K562 (cell line): ENCODE measurements at regions not wholly inside any gene's neighbourhood (a gene's known extent, or its start where the extent isn't known, plus 50 kb on each side); places are given as distances from the start of the nearest gene placed in this dataset.

ENCODE experiments used
- ARID4B ChIP-seq: sonication (generic); formaldehyde crosslinking; IDR thresholded peaks from 2 replicates; pipeline ENCODE4 v1.8.0; 2022; ENCODE audit warnings: mild to moderate bottlenecking, missing genetic modification reagents
- CBFB ChIP-seq: sonication (generic); formaldehyde crosslinking; IDR thresholded peaks from 2 replicates; pipeline ENCODE4 v1.4.0; 2020; ENCODE audit warnings: mild to moderate bottlenecking, missing genetic modification reagents
- CEBPZ ChIP-seq: fragments of 150-350 bp; IDR thresholded peaks from 2 replicates; pipeline ENCODE4 v1.6.1; 2014; ENCODE audit warnings: low read depth, mild to moderate bottlenecking, low read length, borderline replicate concordance
- CTCF ChIP-seq, 3 experiments: IDR thresholded peaks in 2 of 3; conservative IDR thresholded peaks in 1 of 3; 2 replicates each; pipeline ENCODE4 v1.5.1; 2011 to 2012; ENCODE audit warnings: low read length in 3 of 3, mild to moderate bottlenecking in 3 of 3, control low read depth in 2 of 3, improper control_type of control experiment in 1 of 3, inconsistent platforms in 1 of 3, low read depth in 1 of 3, mixed read lengths in 1 of 3, moderate library complexity in 1 of 3; ENCODE audit not compliant: insufficient read depth in 2 of 3
- EP300 ChIP-seq: IDR thresholded peaks from 2 replicates; pipeline ENCODE4 v1.6.1; 2012; ENCODE audit warnings: low read length, improper control_type of control experiment
- NCOA1 ChIP-seq: fragments of 450-650 bp; IDR thresholded peaks from 2 replicates; pipeline ENCODE4 v1.6.1; 2016; ENCODE audit warnings: low read depth
- NFE2L1 ChIP-seq: fragments of 450-650 bp; IDR thresholded peaks from 2 replicates; pipeline ENCODE4 v1.6.1; 2016; ENCODE audit warnings: missing genetic modification characterization, low read depth, mild to moderate bottlenecking, missing compliant biosample characterization, moderate library complexity, borderline replicate concordance
- POLR2G ChIP-seq: fragments of 200-400 bp; formaldehyde crosslinking; IDR thresholded peaks from 2 replicates; pipeline ENCODE4 v1.6.1; 2017; ENCODE audit warnings: low read depth, mild to moderate bottlenecking, antibody characterized with exemption, low read length, moderate library complexity
- ZNF384 ChIP-seq: IDR thresholded peaks from 2 replicates; pipeline ENCODE4 v1.6.1; 2012; ENCODE audit warnings: low read depth, low read length, improper control_type of control experiment
- ZNF830 ChIP-seq: fragments of 250-450 bp; sonication (Bioruptor Pico); IDR thresholded peaks from 2 replicates; pipeline ENCODE4 v1.5.0; 2021; ENCODE audit warnings: mild to moderate bottlenecking

- no peak for TF ChIP-seq NFE2L1 (tag)
- no peak for TF ChIP-seq CEBPZ
- no peak for TF ChIP-seq NCOA1
- no peak for TF ChIP-seq EP300
- no peak for TF ChIP-seq CTCF (IDR thresholded peaks at IDR 0.05 in 2 of 3, conservative IDR thresholded peaks at IDR 0.05 in 1 of 3; ENCODE audit: insufficient read depth in 2 of 3, low read depth in 1 of 3, low read length in 3 of 3)
- TF ChIP-seq POLR2G: no peak
- TF ChIP-seq ARID4B (CRISPR knock-in tag): no peak
- no peak for TF ChIP-seq ZNF384
- TF ChIP-seq ZNF830 (CRISPR knock-in tag): no peak
- no peak for TF ChIP-seq CBFB (CRISPR knock-in tag)
These were observed 118.0 kb upstream of the IFNG-AS1 start for GRCh38 chr12:67871231-67871630.
